ENCODE measurements at regions not wholly inside any gene's neighbourhood (a gene's known extent, or its start where the extent isn't known, plus 50 kb on each side); places are given as distances from the start of the nearest gene placed in this dataset.

GRCh38 chr2:105525201-105525600, 126.3 kb upstream of the FHL2 start:
- no peak for TF ChIP-seq CTCF (IDR thresholded peaks at IDR 0.05; ENCODE audit: borderline replicate concordance, insufficient read depth, low read depth, low read length)
- no peak overlapping the region for H3K4me3 ChIP-seq (ENCODE audit: low read depth, low read length)

DNA sequence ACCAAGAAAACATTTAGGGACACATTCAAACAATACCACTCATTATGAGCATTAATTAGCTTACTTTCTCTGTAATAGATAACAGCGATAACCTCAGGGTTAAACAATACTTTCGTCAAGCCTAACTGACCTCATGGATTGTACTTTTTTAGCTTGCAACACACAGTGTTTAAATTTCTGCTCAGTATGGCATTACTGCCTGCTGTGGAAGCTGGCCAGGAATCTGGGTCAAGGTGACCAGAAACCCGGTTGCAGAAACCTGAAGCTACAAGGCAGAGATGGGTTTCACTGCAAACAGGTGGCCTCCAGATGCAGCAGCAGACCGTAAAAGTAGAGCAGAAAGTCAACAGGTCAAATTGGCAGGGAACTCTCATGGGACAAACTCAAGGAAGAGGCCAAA, 123.8 kb upstream of the FHL2 start:
- H3K4me3 ChIP-seq (ENCODE audit: low read depth, low read length) = no peak overlapping the region

GRCh38 chr2:105521616-105522015, 122.8 kb upstream of the FHL2 start:
- no peak for TF ChIP-seq CTCF (IDR thresholded peaks at IDR 0.05; ENCODE audit: borderline replicate concordance, insufficient read depth, low read depth, low read length)
- H3K4me3 ChIP-seq (ENCODE audit: low read depth, low read length) = no peak overlapping the region

More for the DNA sequence above, 123.8 kb upstream of the FHL2 start:
- no peak for TF ChIP-seq CTCF (IDR thresholded peaks at IDR 0.05; ENCODE audit: borderline replicate concordance, insufficient read depth, low read depth, low read length)

GRCh38 chr2:105521176-105521575, 122.3 kb upstream of the FHL2 start:
- TF ChIP-seq CTCF (IDR thresholded peaks at IDR 0.05; ENCODE audit: borderline replicate concordance, insufficient read depth, low read depth, low read length) = no peak
- H3K4me3 ChIP-seq (ENCODE audit: low read depth, low read length) = no peak overlapping the region

DNA sequence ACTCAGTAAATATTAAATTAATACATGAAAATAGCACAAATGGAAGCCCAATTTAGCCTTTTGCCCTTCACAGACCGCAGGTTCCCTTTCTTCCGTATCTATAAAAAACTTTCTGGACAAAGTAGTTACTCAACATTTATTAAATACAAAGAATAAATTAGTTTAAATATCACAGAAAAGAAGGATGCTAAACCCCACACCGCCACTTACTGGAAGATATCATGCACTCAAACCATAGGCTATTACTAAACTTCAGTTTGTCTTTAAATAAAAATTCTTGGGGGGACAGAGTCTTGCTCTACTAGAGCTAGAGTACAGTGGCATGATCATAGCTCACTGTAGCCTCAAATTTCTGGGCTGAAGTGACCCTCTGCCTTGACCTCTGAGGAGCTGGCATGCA, 120.7 kb upstream of the FHL2 start:
- H3K4me3 ChIP-seq (ENCODE audit: low read depth, low read length) = no peak overlapping the region
- TF ChIP-seq CTCF (IDR thresholded peaks at IDR 0.05; ENCODE audit: borderline replicate concordance, insufficient read depth, low read depth, low read length) = no peak

DNA sequence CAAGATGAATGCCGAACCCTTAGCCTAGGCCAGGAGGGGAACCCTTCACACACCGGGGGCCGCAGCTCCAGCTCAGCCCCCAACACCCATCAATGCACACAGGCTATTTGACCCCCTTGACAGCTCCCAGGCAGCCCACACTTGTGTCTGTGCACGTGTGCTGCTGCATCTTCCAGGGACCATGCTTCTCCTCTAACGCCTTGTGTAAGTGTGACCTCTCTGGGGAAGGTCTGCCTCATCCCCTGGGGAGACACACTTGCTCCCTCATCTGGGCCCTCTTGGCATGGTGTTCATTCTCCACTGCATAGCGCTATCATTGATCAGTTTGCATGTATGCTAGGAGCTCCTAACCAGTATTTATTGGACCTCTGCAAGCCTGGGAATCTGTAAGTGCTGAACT, 120.0 kb upstream of the FHL2 start:
- no peak overlapping the region for H3K4me3 ChIP-seq (ENCODE audit: low read depth, low read length)
- no peak for TF ChIP-seq CTCF (IDR thresholded peaks at IDR 0.05; ENCODE audit: borderline replicate concordance, insufficient read depth, low read depth, low read length)

DNA sequence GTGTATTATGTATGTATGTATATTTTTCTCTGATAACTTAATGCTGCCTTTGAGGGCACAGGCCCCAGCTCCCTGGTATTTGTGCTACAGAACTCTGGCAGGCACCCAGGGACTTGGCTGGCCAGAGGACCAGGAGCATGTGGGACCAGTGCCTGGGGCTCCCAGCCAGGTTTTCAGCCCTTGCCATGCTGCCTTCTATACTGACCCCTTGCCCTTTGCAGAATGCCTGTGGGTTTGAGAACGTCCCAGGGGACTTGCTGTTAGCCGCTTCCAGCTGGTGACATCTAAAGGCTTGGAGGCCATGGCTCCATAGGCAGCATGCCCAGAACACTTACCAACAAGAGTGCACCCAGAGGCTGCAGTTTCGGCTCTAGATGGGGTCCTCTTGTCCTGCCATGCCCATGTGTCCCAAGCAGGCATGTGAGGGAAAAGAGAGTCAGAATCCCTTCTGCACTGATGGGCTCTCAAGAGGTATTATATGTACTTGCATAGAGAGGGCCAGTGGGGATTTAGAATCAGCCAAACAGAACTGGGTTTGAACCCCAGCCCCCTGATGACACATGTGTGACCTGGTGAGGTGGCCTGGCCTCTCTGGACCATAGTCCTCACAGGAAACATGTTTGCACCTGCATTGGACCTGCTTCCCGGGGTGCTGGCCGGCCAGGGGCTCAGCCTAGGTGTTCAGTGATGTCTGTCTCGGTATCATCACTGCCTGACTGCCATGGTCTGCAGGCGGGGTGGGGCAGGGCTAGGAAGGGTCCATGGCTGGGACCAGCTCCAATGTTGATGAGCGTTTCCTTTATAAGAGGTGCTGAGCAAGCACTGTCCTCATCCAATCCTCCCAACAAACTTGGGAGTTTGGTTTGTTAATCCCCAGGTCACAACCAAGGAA, 119.2 kb upstream of the FHL2 start:
- no peak overlapping the region for H3K4me3 ChIP-seq (ENCODE audit: low read depth, low read length)
- no peak for TF ChIP-seq CTCF (IDR thresholded peaks at IDR 0.05; ENCODE audit: borderline replicate concordance, insufficient read depth, low read depth, low read length)
